Stimulated activated CD4-positive, alpha-beta T cell treated with anti-CD3 and anti-CD28 coated beads, Interleukin-2, amount 100 ng/mL, for 48 hours (primary cell): ENCODE measurements at regions not wholly inside any gene's neighbourhood (a gene's known extent, or its start where the extent isn't known, plus 50 kb on each side); places are given as distances from the start of the nearest gene placed in this dataset.

Experiments used
- DNase-seq, 2 donors: peaks; one replicate each; pipeline ENCODE4 v3.0.0-alpha.2; 2020

DNA sequence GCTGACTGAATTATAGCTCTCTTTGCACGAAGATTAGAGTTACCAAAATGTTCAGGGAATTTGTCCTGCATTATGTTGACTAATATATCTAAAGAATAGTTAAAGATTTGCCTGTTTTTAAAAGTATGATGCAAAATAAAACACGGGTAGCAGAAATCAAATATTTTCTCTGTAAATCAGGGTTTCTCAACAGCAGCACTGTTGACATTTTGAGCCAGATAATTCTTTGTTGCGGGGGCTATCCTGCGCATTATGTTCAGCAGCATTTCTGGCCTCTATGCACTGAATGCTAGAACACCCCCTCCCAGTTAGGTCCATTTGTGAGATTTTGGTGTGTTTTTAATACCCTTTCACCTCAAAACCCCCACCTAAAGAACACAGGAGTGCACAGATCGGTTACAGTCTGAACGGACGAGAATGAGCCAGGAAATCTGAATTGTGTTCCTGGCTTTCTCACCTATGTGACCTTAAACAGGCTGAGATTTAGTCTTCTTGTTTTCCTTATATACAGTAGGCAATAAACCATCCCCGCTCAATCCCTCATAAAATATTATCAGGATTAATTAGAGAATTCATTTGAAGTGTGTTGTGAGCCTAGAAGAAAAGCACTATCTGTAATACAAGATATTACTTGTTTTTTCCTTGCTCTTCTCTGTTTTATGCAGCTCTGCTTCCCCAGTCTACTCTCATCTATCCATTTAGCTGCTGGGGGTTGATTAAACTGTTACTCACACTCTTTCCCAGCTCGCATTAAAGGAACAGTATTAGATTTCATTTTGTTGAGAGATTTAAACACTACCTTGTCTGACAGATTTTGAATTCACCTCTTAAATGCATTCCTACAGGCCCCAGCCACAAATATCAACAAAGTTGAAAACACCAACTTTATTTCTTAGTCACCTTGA is 247.5 kb upstream of the GOLIM4 start:
- DNase-seq: no peak

DNA sequence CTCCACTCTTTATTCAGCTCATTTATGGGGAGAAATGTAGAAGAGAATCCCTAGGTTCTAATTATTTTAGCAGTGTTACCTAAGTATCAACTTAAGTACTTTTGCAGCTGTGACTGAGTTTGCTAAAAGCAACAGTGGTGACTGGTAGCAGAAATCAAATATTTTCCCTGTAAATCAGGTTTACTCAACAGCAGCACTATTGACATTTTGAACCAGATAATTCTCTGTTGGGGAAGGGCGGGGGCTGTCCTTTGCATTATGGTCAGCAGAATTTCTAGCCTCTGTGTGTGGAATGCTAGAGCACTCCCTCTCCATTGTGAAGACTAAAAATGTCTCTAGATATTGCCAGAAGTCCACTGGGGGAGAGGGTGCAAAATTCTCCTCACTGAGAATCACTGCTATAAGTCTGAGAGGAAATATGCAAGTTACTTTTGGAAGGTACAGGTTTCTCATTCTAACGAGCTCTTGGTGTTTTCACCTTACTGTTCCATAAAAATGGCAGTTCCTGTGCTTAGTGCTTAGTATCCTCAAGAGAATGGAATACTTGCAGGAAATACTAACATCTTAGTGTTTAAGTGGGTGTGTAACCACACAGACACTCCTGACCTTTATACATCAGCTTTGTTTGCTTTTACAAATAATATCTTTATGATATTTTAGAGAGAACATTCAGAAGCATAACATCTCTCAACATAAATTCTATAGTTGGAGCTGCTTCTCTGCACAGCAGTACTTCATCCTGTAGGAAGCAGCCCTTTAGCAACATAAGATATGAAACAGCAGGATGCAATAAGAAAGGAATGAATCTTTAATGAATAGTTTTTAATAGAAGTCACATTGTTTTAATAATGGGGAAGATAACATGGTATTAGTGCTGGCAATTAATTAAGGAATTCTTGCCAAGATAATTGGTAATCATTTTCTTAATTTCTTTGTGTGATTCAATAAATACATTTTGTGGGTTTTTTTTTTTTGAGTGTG is 246.5 kb upstream of the GOLIM4 start:
- no peak for DNase-seq

- DNase-seq: no peak
Observed at GRCh38 chr3:168341192-168341815, 245.6 kb upstream of the GOLIM4 start.

- DNase-seq: no peak
Observed at GRCh38 chr3:168338161-168338560, 242.4 kb upstream of the GOLIM4 start.

GRCh38 chr3:168336276-168336675 is 240.6 kb upstream of the GOLIM4 start:
- DNase-seq: no peak

- DNase-seq: no peak
Observed at GRCh38 chr3:168333410-168333935, 237.7 kb upstream of the GOLIM4 start.

DNA sequence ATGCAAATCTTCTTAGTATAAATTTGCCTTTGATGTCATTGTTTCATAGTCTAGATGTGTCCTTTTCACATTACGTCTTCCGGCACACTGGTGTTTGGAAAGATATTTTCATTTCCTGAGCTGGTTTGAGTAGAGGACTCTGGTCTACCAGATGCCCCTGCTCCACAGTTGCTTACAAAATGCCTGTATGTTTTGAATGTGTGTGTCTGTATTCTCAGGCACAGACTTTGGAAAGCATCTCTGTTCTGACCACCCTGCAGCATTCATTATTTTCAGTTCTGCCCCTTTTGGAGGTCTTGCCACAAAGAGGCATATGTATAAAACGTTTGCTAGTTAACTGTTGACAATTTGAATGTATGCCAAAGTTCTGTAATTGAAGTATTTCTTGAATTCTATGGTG is 236.0 kb upstream of the GOLIM4 start:
- no peak for DNase-seq

DNA sequence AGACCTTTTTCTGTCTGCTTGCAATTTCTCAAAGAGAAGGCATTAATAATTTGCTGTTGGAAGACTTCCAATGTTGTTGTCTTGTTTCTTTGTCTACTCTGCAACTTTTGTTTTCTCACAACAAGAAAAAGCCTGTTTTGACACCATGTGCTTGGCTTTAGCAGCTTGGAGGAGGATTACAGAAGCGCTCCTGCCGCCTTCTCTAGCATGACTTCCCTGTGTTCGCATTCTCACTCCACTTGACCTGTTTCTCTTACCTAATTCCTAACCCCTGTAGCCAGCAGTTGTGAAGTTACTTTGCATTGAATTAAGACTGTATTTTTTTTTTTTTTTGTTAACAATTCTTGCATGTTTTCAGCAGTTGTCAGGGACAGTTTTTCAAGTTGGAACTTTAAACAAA is 235.3 kb upstream of the GOLIM4 start:
- no peak for DNase-seq

DNA sequence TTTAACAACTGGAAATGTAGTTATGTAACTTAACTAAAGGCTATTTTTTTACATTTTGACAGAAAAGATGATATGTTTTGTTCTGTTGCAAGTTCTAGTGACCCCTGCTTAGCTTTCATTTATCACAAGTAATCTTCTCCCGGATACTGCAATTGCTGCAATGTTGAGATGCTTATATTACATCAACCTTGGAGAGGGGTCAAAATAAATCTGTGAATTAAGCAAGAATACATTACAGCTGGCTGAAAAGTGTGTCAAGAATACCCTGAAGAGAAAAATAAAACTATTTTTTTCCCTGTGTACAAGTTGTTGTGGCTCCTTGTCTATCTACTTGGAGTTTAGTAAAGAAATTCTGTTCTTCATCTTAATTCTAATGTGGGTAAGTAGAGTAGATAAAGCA is 232.1 kb upstream of the GOLIM4 start:
- DNase-seq: no peak

GRCh38 chr3:168325684-168326083 is 230.0 kb upstream of the GOLIM4 start:
- DNase-seq: no peak

DNA sequence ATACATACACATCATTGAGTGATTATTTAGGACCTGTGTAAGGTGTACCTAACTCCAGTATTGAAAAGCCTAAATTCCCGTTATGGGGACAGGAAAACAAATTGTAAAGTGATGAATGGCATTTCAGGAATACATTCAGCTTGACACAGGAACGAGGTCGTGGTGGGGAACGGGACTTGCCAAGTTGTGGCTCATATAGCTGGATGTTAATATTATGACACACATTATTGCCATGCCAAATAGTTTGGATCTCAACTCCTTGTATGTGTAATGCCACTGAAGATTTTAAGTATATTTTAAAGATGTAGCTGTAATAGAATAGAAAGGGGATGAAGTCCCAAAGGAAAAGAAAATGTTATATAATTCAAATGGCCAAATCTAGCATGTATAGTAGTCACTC is 227.2 kb upstream of the GOLIM4 start:
- no peak for DNase-seq

DNA sequence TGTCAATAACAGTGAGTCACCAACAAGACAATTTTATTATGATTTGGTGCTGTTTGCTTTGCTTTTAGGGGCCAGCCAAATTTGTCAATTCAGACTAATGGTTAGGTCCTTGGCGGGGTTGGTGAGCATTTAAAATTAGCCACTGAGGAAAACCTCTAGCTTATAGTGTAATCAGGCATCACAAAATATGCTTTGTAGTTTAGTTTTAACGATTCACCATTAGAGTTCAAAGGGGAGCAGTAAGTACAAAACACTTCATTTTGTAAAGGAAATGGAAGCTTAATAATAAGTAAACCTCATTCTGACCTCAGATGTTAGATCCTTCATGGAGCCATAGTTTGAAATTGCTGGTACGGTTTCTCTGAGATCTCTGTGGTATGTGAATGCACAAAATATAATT is 218.4 kb upstream of the GOLIM4 start:
- no peak for DNase-seq

- no peak for DNase-seq
Observed at GRCh38 chr3:168312984-168313383, 217.3 kb upstream of the GOLIM4 start.

DNA sequence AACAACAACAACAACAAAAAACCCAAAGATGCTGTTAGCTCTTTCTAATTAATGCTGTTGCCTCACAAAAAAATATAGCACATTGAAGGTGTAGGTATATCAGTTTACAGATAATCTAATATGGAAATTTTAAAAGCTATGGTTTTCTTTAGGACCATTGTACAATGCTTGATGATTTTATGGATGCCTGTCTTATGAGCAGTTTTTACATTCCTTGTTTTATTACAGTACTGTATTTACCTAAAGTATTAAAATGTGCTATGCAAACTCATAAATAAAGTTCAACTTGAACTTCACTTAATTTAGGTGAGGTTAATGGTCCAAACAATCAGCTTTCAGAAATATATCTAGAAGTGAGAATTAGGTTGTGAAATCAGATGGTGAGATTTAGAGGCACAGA is 212.2 kb upstream of the GOLIM4 start:
- DNase-seq: no peak

DNA sequence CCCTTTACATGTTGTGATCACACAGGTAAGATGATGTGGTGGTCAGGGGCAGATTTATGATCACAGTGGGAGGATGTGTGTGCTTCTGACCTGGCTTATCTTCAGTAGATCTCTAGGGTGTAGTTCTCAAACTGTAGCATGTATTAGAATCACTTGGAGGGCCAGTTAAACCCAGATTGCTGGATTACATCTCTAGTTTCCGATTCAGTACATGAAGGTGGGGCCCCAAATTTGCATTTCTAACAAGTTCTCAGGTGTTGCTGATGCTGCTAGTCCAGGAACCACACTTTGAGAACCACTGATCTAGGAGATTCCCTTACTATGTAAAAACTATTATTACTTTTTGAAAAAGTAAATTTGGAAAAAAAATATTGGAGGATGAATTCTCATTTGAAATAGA is 199.3 kb upstream of the GOLIM4 start:
- DNase-seq: no peak

GRCh38 chr3:168292296-168292695 is 196.6 kb upstream of the GOLIM4 start:
- no peak for DNase-seq

DNA sequence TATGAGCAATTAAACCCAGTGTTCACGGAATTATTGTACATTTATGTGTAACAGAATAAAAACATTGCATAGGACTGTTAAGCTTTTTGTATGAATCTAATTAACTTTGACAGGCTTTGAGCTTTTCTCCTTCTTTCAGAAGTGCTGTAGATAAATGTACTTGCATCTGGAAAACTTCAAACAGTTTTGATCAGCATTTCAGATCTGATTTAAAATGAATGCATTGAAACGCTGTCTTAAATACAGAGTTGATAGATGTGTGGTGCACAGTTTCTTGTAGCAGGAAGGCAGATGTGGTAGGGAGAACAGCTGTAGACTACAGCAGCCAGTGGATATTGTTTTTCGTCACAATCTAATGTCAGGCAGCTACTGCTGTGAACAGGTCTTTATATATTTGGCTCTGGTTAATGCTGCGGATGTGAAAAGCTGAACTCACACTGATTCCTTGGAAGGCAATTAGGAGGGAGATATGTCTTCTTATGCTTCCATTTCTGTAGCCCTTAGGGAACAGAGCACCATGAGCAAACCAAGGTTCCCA is 193.8 kb upstream of the GOLIM4 start:
- DNase-seq: no peak

DNA sequence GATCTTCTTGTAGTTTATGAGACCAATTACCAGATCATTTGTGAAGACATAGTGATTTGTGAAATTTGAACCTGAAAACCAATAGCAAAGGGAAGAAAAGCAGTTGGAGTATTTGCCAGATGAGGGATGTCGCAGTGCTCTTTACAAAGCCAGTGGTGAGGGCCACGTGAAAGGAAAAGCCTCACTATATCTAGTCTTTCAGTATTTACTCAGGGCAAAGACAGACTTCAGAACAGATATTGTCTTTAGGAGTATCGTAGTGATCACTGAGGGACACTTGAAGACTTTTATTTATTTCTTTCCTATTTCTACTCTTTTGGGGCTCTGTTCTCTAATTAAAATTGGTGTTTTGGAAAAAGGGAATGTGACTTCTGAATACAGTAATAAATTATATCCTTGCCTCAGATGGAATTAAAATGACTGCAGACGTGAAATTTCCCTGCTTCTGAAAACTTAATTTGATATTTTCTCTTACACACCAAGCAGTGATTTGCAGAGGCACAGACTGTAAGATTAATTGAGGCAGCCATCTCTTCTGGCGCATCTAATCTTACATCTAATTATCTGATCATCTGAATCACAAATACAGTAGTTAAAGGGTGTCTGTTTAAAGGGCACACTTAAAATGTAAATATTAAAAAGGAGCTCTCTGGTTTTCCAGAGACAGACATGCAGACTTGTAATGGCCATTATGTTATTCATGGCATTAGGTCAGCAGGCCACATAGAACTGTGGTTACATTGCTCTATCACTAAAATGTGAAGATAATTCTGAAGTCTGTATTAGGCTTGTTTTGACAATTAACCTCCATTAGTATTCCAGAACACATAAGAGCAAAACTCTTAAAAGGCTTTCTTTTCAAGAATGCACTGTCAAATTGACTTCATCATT is 193.0 kb upstream of the GOLIM4 start:
- DNase-seq: no peak

GRCh38 chr3:168285506-168285905 is 189.8 kb upstream of the GOLIM4 start:
- DNase-seq: no peak

DNA sequence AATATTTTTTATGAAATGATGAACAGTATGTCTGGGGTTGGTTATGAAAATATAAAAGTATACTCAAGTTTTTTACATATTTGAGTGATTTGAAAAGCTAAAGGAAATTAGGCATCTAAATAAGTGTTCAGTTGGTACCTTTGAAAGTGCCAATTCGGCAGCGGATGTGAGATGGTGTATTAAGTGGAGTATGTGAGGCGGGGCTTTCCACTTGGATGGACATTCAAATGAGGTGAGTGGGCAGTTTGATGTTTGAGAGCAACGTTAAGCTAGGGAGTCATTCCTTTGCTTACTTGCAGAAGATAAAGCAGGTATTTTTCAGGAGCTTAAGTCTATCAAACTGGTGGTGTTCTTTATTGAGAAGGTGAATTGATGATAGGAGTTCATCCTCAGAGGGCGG is 189.0 kb upstream of the GOLIM4 start:
- DNase-seq: no peak

- no peak for DNase-seq
Observed at GRCh38 chr3:168275662-168276061, 179.9 kb upstream of the GOLIM4 start.

GRCh38 chr3:168273917-168274316 is 178.2 kb upstream of the GOLIM4 start:
- DNase-seq: no peak
